CD4-positive, alpha-beta T cell (primary cell): ENCODE measurements at regions not wholly inside any gene's neighbourhood (a gene's known extent, or its start where the extent isn't known, plus 50 kb on each side); places are given as distances from the start of the nearest gene placed in this dataset.

Experiments used
- ATAC-seq: fragments of 200-7000 bp; cut with Tn5 transposase; one replicate; pipeline ENCODE4 v1.10.0; 2022; ENCODE audit warnings: mild to moderate bottlenecking; ENCODE audit not compliant: poor library complexity
- CTCF ChIA-PET: fragments of 350-600 bp; sonication (Branson Sonifier 250); formaldehyde crosslinking; loops from one replicate; lab custom pipeline; 2021; ENCODE audit warnings: antibody characterized with exemption, inconsistent platforms; lab: Charles Lee
- POLR2A ChIA-PET: fragments of 350-600 bp; sonication (Branson Sonifier 250); formaldehyde crosslinking; loops from one replicate; lab custom pipeline; 2021; ENCODE audit warnings: antibody characterized with exemption, inconsistent platforms; lab: Charles Lee
- DNase-seq, 14 experiments: peaks; one replicate each; pipeline ENCODE4 v3.0.0-alpha.2; 2013 to 2020; ENCODE audit warnings: mixed read lengths in 2 of 14
- H3K27ac ChIP-seq, 2 donors: one replicate each; pipeline versions ENCODE4 v1.5.1 to v1.7.0; 2013; ENCODE audit warnings: low read length in 2 of 2, low read depth in 1 of 2, mild to moderate bottlenecking in 1 of 2
- H3K27me3 ChIP-seq, 2 experiments: 1 replicate in 1 of 2; 2 replicates in 1 of 2; pipeline versions ENCODE4 v1.6.1 to v1.7.0; 2013; ENCODE audit warnings: low read length in 2 of 2, control low read depth in 1 of 2, mild to moderate bottlenecking in 1 of 2, moderate library complexity in 1 of 2; ENCODE audit not compliant: insufficient read depth in 2 of 2, control insufficient read depth in 1 of 2
- H3K36me3 ChIP-seq: one replicate; pipeline ENCODE4 v1.6.1; 2013; ENCODE audit warnings: low read length, control low read depth; ENCODE audit not compliant: insufficient read depth
- H3K4me1 ChIP-seq: one replicate; pipeline ENCODE4 v1.6.1; 2013; ENCODE audit warnings: low read length, control low read depth; ENCODE audit not compliant: insufficient read depth
- H3K4me3 ChIP-seq: one replicate; pipeline ENCODE4 v1.5.1; 2013; ENCODE audit warnings: mild to moderate bottlenecking, low read length, moderate library complexity
- H3K9me3 ChIP-seq, 2 experiments: 1 replicate in 1 of 2; 2 replicates in 1 of 2; pipeline versions ENCODE4 v1.6.1 to v1.7.0; 2013; ENCODE audit warnings: low read length in 2 of 2, mild to moderate bottlenecking in 2 of 2, control low read depth in 1 of 2, moderate library complexity in 1 of 2; ENCODE audit not compliant: control insufficient read depth in 1 of 2, insufficient read depth in 1 of 2
- H3K27ac Mint-ChIP-seq: one replicate; pipeline ENCODE4 v1.8.0; 2020; ENCODE audit warnings: mixed read lengths
- H3K27me3 Mint-ChIP-seq: one replicate; pipeline ENCODE4 v1.8.0; 2021; ENCODE audit warnings: mixed read lengths
- H3K36me3 Mint-ChIP-seq: one replicate; pipeline ENCODE4 v1.8.0; 2021; ENCODE audit warnings: low read depth, mixed read lengths
- H3K4me1 Mint-ChIP-seq: one replicate; pipeline ENCODE4 v1.8.0; 2021; ENCODE audit warnings: low read depth, mixed read lengths
- H3K4me3 Mint-ChIP-seq: one replicate; pipeline ENCODE4 v1.8.0; 2020; ENCODE audit warnings: mild to moderate bottlenecking, mixed read lengths
- H3K9me3 Mint-ChIP-seq: one replicate; pipeline ENCODE4 v1.8.0; 2020; ENCODE audit warnings: mixed read lengths
- intact Hi-C, 2 experiments: fragments of 100-400 bp; cut with DNase I in 1 of 2; cut with micrococcal nuclease in 1 of 2; formaldehyde crosslinking; loops; one replicate each; pipeline versions ENCODE4 v1.15.1 to v1.9.0; 2023 to 2025; cut with DNase I, micrococcal nuclease
- TF ChIP-seq, protein P1 (sequence below): fragments of 200-600 bp; IDR thresholded peaks from one replicate; pipeline ENCODE4 v1.8.0; 2022; ENCODE audit warnings: antibody characterized with exemption, mild to moderate bottlenecking

DNA sequence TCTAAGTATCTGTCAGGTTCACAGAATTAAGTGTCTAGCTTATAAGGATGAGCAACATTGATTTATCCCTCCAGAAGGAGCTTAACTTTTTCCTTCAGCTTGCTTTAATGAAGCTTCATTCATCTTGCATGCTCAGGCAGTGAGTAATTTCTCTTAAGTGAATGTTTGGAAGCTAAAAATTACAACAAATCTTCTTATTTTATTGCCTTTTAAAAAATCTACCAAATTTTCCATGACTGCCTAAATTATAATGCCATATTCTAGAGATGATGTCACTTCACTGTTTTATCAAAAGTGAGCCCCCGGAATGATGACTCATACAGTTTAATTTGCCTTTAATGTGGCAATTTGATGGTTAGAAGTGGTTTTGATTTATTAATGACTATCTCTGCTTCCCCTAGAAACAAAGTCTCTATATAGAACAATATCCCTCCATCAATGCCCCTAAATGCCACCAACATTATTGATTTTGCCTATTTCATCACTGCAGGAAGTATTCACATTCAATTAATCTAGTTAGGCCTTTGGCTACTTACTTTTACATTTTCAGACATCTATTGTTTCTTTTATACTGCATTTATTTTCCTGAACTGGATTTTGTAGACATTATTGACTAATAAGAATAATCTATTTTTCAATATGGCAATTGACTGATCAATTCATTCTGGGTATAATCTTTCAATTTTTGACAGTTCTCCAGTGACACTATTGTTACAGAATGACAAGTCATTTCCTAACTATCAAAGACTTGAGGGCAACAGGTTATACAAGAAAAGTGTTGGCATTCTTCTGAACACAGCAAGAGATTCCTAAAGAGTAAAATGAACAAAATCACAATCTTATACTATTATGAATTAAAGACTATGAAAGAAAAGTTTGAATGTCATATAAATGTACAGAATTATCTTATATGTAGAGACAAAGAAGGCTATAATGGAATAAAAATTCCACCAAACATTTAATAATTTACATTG is 139.3 kb upstream of the ODAD2 start:
- Mint-ChIP-seq H3K4me3 (no peak overlapping the region), H3K36me3 (peaks cover 89% of the 10 kb centered on the region), H3K27me3 (no peaks in the 10 kb centered on the region), H3K4me1 (peaks cover 9% of the 10 kb centered on the region), H3K27ac (no peak overlapping the region), H3K9me3 (peaks cover 19% of the 10 kb centered on the region)
- no peaks in the 10 kb centered on the region for H3K27me3 ChIP-seq
- H3K4me1 ChIP-seq: no peaks in the 10 kb centered on the region
- intact Hi-C loops: no loop called here
- H3K9me3 ChIP-seq: peaks cover 4 to 21% of the 10 kb centered on the region in 2 experiments
- POLR2A ChIA-PET: no interaction called here
- H3K27ac ChIP-seq: no peak overlapping the region
- ATAC-seq (no peak), DNase-seq (no peak)
- TF ChIP-seq, protein P1, sequence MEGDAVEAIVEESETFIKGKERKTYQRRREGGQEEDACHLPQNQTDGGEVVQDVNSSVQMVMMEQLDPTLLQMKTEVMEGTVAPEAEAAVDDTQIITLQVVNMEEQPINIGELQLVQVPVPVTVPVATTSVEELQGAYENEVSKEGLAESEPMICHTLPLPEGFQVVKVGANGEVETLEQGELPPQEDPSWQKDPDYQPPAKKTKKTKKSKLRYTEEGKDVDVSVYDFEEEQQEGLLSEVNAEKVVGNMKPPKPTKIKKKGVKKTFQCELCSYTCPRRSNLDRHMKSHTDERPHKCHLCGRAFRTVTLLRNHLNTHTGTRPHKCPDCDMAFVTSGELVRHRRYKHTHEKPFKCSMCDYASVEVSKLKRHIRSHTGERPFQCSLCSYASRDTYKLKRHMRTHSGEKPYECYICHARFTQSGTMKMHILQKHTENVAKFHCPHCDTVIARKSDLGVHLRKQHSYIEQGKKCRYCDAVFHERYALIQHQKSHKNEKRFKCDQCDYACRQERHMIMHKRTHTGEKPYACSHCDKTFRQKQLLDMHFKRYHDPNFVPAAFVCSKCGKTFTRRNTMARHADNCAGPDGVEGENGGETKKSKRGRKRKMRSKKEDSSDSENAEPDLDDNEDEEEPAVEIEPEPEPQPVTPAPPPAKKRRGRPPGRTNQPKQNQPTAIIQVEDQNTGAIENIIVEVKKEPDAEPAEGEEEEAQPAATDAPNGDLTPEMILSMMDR: no peak
- H3K4me3 ChIP-seq: no peak overlapping the region
- CTCF ChIA-PET: no interaction called here
- H3K36me3 ChIP-seq: no peaks in the 10 kb centered on the region

DNA sequence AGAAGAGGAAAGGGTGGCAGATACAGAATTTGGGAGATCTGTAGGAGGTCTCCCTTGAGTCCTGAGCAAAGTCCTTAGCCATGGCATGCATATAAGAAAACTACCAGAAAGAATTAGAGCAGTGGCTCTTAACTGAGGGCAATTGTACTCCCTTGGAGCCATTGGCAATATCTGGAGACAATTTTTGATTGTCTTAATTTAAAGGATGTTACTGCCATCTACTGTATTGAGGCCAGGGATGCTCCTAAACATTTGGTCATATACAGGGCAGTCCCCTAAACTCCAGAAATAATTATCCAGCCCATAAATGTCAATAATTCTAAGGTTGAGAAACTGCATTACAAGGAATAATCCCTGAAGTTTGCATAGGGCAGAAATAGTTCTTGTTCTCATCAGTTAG is 136.4 kb upstream of the ODAD2 start:
- H3K36me3 Mint-ChIP-seq: peaks cover 83% of the 10 kb centered on the region
- Histone ChIP-seq H3K27me3 (no peaks in the 10 kb centered on the region), H3K36me3 (peaks cover 9% of the 10 kb centered on the region), H3K4me3 (no peak overlapping the region), H3K27ac (no peak overlapping the region), H3K9me3 (peaks cover 3 to 21% of the 10 kb centered on the region in 2 experiments), H3K4me1 (no peaks in the 10 kb centered on the region)
- ATAC-seq (no peak), DNase-seq (no peak)
- peaks cover 19% of the 10 kb centered on the region for H3K9me3 Mint-ChIP-seq
- POLR2A ChIA-PET: no interaction called here
- no peak overlapping the region for H3K27ac Mint-ChIP-seq
- no peak overlapping the region for H3K4me3 Mint-ChIP-seq
- no peaks in the 10 kb centered on the region for H3K27me3 Mint-ChIP-seq
- TF ChIP-seq, protein P1: no peak
- H3K4me1 Mint-ChIP-seq: no peaks in the 10 kb centered on the region
- intact Hi-C loops: no loop called here
- CTCF ChIA-PET: no interaction called here

DNA sequence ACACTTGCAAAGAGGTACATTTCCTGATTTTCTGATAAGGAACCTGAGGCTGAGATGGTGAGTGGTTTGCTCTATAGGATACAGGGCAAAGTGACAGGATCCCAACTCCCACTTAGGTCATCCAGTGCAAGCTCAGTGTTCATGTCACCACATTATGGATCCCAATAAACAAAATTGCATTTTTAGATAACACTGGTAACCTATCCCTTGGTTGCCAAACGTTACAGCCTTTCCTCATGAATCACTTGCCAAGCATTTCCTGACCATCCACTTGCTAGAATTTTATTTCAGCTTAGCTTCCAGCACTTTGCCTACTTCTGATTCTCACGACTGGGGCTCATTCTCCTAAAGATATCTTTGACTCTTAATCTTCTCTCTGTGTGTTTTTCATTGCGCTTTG is 131.4 kb upstream of the ODAD2 start:
- H3K4me3 ChIP-seq: no peak overlapping the region
- peaks cover 14% of the 10 kb centered on the region for H3K36me3 ChIP-seq
- Mint-ChIP-seq H3K27me3 (no peaks in the 10 kb centered on the region), H3K27ac (no peak overlapping the region), H3K9me3 (peaks cover 4% of the 10 kb centered on the region), H3K4me3 (no peak overlapping the region), H3K4me1 (no peaks in the 10 kb centered on the region), H3K36me3 (peaks cover 88% of the 10 kb centered on the region)
- intact Hi-C loops: no loop called here
- H3K27me3 ChIP-seq: no peaks in the 10 kb centered on the region
- no peaks in the 10 kb centered on the region for H3K9me3 ChIP-seq
- H3K27ac ChIP-seq: no peak overlapping the region
- H3K4me1 ChIP-seq: no peaks in the 10 kb centered on the region
- no peak for ATAC-seq
- CTCF ChIA-PET: no interaction called here
- TF ChIP-seq, protein P1: no peak
- no peak for DNase-seq
- POLR2A ChIA-PET: no interaction called here
